Suprapubic skin (tissue), 4 donors: ENCODE measurements at regions not wholly inside any gene's neighbourhood (a gene's known extent, or its start where the extent isn't known, plus 50 kb on each side); places are given as distances from the start of the nearest gene placed in this dataset.

Experiments
- DNase-seq, 2 donors: peaks; one replicate each; pipeline ENCODE4 v3.0.0-alpha.2; 2019; ENCODE audit warnings: low spot score in 2 of 2
- H3K27ac ChIP-seq: fragments of 200-600 bp; sonication (generic); one replicate; pipeline ENCODE4 v1.5.1; 2019
- H3K27me3 ChIP-seq: fragments of 200-600 bp; sonication (generic); one replicate; pipeline ENCODE4 v1.5.1; 2019
- H3K36me3 ChIP-seq: fragments of 200-600 bp; sonication (generic); one replicate; pipeline ENCODE4 v1.5.1; 2019
- H3K4me1 ChIP-seq: fragments of 200-600 bp; sonication (generic); one replicate; pipeline ENCODE4 v1.5.1; 2019
- H3K4me3 ChIP-seq: fragments of 200-600 bp; sonication (generic); one replicate; pipeline ENCODE4 v1.5.1; 2019; ENCODE audit warnings: mild to moderate bottlenecking
- H3K9me3 ChIP-seq: fragments of 200-600 bp; sonication (generic); one replicate; pipeline ENCODE4 v1.5.1; 2019
- EP300 ChIP-seq: sonication (generic); formaldehyde crosslinking; IDR thresholded peaks from one replicate; pipeline ENCODE4 v1.6.1; 2017; ENCODE audit warnings: antibody characterized with exemption
- POLR2A ChIP-seq, 2 donors: fragments of 450-650 bp; IDR thresholded peaks; one replicate each; pipeline ENCODE4 v1.6.1; 2017; ENCODE audit warnings: antibody characterized with exemption in 2 of 2, mild to moderate bottlenecking in 2 of 2, moderate library complexity in 2 of 2
- POLR2AphosphoS5 ChIP-seq, 3 donors: sonication (generic); formaldehyde crosslinking; IDR thresholded peaks; one replicate each; pipeline ENCODE4 v1.6.1; 2017; ENCODE audit warnings: antibody characterized with exemption in 3 of 3
- WGBS: methylation state at CpG from one replicate; pipeline ENCODE4 v1.1.5; 2018; 5-methylcytosine and 5-hydroxymethylcytosine counted together
- TF ChIP-seq, protein P1 (sequence below), 2 donors: fragments of 200-600 bp in 1 of 2; fragments of 450-650 bp in 1 of 2; sonication (generic) in 1 of 2; IDR thresholded peaks; one replicate each; pipeline ENCODE4 v1.5.1; 2016 to 2019; ENCODE audit warnings: antibody characterized with exemption in 2 of 2, mild to moderate bottlenecking in 1 of 2, moderate library complexity in 1 of 2

DNA sequence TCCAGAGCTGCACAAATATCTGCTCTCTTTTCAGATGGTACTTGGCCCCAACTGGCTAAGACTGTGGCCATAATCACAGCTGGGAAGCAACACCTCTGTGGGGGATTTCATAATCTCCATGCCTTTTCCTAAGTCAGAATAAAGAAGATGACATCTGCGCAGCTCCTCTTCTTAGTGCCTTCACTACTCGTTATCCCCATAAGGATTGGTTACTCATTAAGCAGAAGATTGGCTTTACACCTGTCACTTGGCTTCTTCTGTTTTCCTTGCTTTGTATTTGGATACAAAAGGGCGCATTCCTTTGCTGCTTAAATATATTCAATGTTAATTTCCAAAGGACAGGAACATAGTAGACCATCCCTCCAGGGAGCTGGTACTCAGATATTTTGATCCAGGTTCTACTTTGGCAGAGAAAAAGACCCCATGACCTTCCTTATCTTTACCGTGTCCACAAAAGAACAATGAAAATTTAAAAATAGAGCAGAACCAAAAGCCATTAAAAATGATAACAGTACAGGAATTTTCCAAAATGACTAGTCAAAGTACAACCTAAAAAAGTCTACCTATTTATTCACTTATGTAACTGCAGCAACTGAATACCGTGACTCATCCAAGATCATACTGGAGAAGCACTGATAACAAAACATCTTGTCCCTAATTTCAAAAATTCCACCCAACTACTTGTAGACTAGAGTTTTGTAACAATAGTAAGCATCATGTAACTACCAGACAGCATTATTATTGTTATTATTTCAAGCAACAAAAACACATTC is 352.3 kb upstream of the TMPO start:
- DNase-seq = no peak
- TF ChIP-seq EP300 (no peak), POLR2AphosphoS5 (IDR thresholded peaks at IDR 0.05) (no peak)
- no peaks in the 10 kb centered on the region for H3K9me3 ChIP-seq
- no peaks in the 10 kb centered on the region for H3K36me3 ChIP-seq
- no peak overlapping the region for H3K27ac ChIP-seq
- 81% methylated on average over 5 of the region's 5 CpGs for WGBS
- no peaks in the 10 kb centered on the region for H3K27me3 ChIP-seq
- no peaks in the 10 kb centered on the region for H3K4me1 ChIP-seq
- H3K4me3 ChIP-seq = no peak overlapping the region

DNA sequence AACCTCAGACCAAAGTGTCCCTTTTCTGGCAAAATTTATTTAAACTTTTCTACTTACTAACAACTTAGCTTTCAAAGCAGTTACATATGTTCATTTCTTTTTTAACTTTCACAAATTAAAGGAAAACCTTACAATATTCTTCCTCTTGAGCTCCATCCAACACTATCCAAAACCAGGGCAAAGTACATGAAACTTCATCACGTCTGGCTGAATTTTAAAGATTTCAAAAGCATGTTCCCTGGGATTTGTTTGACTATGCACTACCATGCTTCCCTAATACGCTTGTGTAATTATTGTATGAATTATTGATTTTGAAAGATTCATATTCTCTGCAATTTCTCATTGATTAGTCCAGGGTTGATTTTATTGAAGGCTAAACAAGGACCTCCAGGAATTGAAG is 343.1 kb upstream of the TMPO start:
- no peak overlapping the region for H3K27ac ChIP-seq
- WGBS = 76% methylated on average over 2 of the region's 2 CpGs
- no peaks in the 10 kb centered on the region for H3K27me3 ChIP-seq
- no peak for TF ChIP-seq EP300
- no peak for TF ChIP-seq POLR2AphosphoS5 (IDR thresholded peaks at IDR 0.05)
- TF ChIP-seq, protein P1, sequence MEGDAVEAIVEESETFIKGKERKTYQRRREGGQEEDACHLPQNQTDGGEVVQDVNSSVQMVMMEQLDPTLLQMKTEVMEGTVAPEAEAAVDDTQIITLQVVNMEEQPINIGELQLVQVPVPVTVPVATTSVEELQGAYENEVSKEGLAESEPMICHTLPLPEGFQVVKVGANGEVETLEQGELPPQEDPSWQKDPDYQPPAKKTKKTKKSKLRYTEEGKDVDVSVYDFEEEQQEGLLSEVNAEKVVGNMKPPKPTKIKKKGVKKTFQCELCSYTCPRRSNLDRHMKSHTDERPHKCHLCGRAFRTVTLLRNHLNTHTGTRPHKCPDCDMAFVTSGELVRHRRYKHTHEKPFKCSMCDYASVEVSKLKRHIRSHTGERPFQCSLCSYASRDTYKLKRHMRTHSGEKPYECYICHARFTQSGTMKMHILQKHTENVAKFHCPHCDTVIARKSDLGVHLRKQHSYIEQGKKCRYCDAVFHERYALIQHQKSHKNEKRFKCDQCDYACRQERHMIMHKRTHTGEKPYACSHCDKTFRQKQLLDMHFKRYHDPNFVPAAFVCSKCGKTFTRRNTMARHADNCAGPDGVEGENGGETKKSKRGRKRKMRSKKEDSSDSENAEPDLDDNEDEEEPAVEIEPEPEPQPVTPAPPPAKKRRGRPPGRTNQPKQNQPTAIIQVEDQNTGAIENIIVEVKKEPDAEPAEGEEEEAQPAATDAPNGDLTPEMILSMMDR (IDR thresholded peaks at IDR 0.05) = no peak
- TF ChIP-seq POLR2A (IDR thresholded peaks at IDR 0.05) = no peak
- no peaks in the 10 kb centered on the region for H3K9me3 ChIP-seq
- no peak for DNase-seq
- H3K4me3 ChIP-seq = no peak overlapping the region
- no peaks in the 10 kb centered on the region for H3K4me1 ChIP-seq
- no peaks in the 10 kb centered on the region for H3K36me3 ChIP-seq

DNA sequence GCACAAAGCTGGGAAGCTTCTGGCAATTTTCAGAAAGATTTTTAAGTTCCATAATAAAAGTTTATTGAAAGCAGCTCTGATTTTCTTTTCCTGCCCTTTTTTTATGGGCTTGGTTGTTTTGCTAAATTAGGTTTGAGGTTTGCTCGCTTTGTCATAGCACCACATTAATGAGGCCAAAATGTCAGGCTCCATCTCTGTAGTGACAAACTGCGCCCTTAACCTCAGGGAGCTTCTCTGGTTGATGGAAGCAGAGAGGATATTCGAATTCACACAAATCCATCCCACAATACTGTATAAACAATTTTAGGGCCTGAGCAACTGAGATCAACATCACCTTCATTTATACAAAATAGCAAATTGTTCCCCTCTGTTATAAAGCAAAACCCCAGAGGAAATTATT is 342.6 kb upstream of the TMPO start:
- no peaks in the 10 kb centered on the region for H3K9me3 ChIP-seq
- no peaks in the 10 kb centered on the region for H3K4me1 ChIP-seq
- WGBS = 57% methylated on average over 3 of the region's 3 CpGs
- H3K27me3 ChIP-seq = no peaks in the 10 kb centered on the region
- no peaks in the 10 kb centered on the region for H3K36me3 ChIP-seq
- DNase-seq = no peak
- TF ChIP-seq EP300 (no peak), POLR2AphosphoS5 (IDR thresholded peaks at IDR 0.05) (no peak), POLR2A (IDR thresholded peaks at IDR 0.05) (no peak)
- TF ChIP-seq, protein P1 (IDR thresholded peaks at IDR 0.05) = no peak
- no peak overlapping the region for H3K27ac ChIP-seq
- no peak overlapping the region for H3K4me3 ChIP-seq

DNA sequence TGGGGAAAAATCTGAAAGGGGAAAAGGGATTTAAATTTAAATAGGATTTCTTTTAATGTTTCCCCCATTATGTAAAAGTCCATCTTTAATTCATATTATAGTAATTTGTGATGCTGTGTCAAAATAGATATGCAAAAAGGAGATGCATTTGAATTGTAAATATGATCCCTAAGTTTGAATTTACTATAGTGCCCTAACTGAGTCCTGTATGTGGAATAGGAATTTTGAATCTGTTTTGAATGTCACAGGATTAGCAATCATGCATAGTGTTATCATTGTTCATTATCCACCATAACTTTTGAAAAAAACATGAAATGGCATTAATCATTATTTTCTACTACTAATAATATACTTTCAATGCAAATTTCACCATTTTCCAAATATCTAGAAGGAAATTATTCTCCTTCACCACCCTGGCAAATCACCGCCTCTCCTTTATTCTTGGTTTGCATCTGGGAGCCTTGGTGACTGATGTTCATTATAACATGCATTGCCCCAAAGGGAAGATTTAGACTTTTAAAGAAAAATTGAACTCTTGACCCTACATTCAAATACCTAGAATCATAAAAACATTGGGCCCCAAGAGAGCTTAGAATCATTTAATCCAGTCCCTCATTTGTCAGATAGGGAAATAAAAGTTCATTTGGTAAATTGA is 341.5 kb upstream of the TMPO start:
- no peaks in the 10 kb centered on the region for H3K4me1 ChIP-seq
- no peaks in the 10 kb centered on the region for H3K27me3 ChIP-seq
- no peak overlapping the region for H3K4me3 ChIP-seq
- H3K9me3 ChIP-seq = no peaks in the 10 kb centered on the region
- H3K27ac ChIP-seq = no peak overlapping the region
- no peak for DNase-seq
- TF ChIP-seq, protein P1 (IDR thresholded peaks at IDR 0.05) = no peak
- TF ChIP-seq POLR2A (IDR thresholded peaks at IDR 0.05) (no peak), EP300 (no peak), POLR2AphosphoS5 (IDR thresholded peaks at IDR 0.05) (no peak)
- 95% methylated on average over 1 of the region's 1 CpG for WGBS
- H3K36me3 ChIP-seq = no peaks in the 10 kb centered on the region

DNA sequence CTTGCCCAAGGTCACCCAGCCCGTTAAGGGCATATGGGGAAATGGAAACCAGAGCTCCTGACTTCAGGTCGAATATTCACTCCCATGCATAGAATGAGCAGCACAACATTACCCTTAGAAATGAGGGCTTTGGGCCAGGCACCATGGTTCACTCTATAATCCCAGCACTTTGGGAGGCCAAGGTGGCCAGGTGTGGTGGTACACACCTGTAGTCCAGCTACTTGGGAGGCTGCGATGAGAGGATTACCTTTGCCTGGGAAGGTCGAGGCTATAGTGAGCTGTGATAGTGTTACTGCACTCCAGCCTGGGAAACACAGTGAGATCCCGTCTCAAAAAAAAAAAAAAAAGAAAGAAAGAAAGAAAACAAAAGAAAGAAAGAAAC is 341.0 kb upstream of the TMPO start:
- no peaks in the 10 kb centered on the region for H3K27me3 ChIP-seq
- DNase-seq = no peak
- WGBS = 84% methylated on average over 5 of the region's 5 CpGs
- no peak overlapping the region for H3K4me3 ChIP-seq
- H3K27ac ChIP-seq = no peak overlapping the region
- H3K36me3 ChIP-seq = no peaks in the 10 kb centered on the region
- H3K9me3 ChIP-seq = no peaks in the 10 kb centered on the region
- no peaks in the 10 kb centered on the region for H3K4me1 ChIP-seq
- TF ChIP-seq POLR2AphosphoS5 (IDR thresholded peaks at IDR 0.05) (no peak), POLR2A (IDR thresholded peaks at IDR 0.05) (no peak), EP300 (no peak)
- TF ChIP-seq, protein P1 (IDR thresholded peaks at IDR 0.05) = no peak
